HEK293 (cell line): ENCODE measurements at regions not wholly inside any gene's neighbourhood (a gene's known extent, or its start where the extent isn't known, plus 50 kb on each side); places are given as distances from the start of the nearest gene placed in this dataset.

ENCODE experiments used
- CTCF ChIA-PET: fragments of 350-600 bp; formaldehyde crosslinking; extraction: SDS; loops from one replicate; lab custom pipeline; 2021; ENCODE audit warnings: antibody characterized with exemption; lab: Yijun Ruan, JAX
- POLR2A ChIA-PET: fragments of 300-600 bp; formaldehyde crosslinking; extraction: SDS; loops from one replicate; lab custom pipeline; 2020; ENCODE audit warnings: antibody characterized with exemption, inconsistent platforms; lab: Yijun Ruan, JAX
- H3K27ac ChIP-seq: fragments of 200-500 bp; sonication (Bioruptor generic); 2 replicates; pipeline ENCODE4 v1.5.1; 2014; ENCODE audit warnings: low read depth, low read length, control low read depth, inconsistent platforms; ENCODE audit errors: extremely low read depth
- H3K36me3 ChIP-seq, 2 experiments: fragments of 200-500 bp in 1 of 2; sonication (Bioruptor generic) in 1 of 2; 1 replicate in 1 of 2; 2 replicates in 1 of 2; pipeline ENCODE4 v1.5.1; 2014 to 2017; ENCODE audit warnings: inconsistent platforms in 2 of 2, low read length in 2 of 2; ENCODE audit not compliant: control insufficient read depth in 2 of 2, insufficient read depth in 1 of 2
- H3K4me1 ChIP-seq: fragments of 200-500 bp; sonication (Bioruptor generic); 2 replicates; pipeline ENCODE4 v1.5.1; 2014; ENCODE audit warnings: mild to moderate bottlenecking, low read length, inconsistent platforms; ENCODE audit not compliant: control insufficient read depth, insufficient read depth
- H3K4me3 ChIP-seq: 2 replicates; pipeline ENCODE4 v1.5.1; 2011; ENCODE audit warnings: low read depth, mild to moderate bottlenecking, control low read depth, low read length, moderate library complexity
- H3K9me3 ChIP-seq: fragments of 200-500 bp; sonication (Bioruptor generic); 2 replicates; pipeline ENCODE4 v1.5.1; 2014; ENCODE audit warnings: low read depth, low read length, inconsistent platforms; ENCODE audit not compliant: control insufficient read depth, insufficient read depth
- BCL11B ChIP-seq: fragments of 450-650 bp; formaldehyde crosslinking; IDR thresholded peaks from 2 replicates; pipeline ENCODE4 v1.5.1; 2016; ENCODE audit warnings: low read depth, missing biosample characterization, missing genetic modification characterization
- SETDB1 ChIP-seq: IDR thresholded peaks from one replicate; pipeline ENCODE4 v1.6.1; 2017; ENCODE audit warnings: mild to moderate bottlenecking, low read length, moderate library complexity, mixed read lengths; ENCODE audit not compliant: insufficient read length
- ZFP37 ChIP-seq: fragments of 450-650 bp; formaldehyde crosslinking; IDR thresholded peaks from 2 replicates; pipeline ENCODE4 v1.5.1; 2016; ENCODE audit warnings: missing biosample characterization, missing genetic modification characterization
- ZNF155 ChIP-seq: fragments of 450-650 bp; formaldehyde crosslinking; IDR thresholded peaks from 2 replicates; pipeline ENCODE4 v1.5.1; 2016; ENCODE audit warnings: missing biosample characterization, missing genetic modification characterization
- ZNF221 ChIP-seq: fragments of 450-650 bp; formaldehyde crosslinking; IDR thresholded peaks from 2 replicates; pipeline ENCODE4 v1.5.1; 2017; ENCODE audit warnings: missing biosample characterization, missing genetic modification characterization, borderline replicate concordance
- ZNF248 ChIP-seq: fragments of 450-650 bp; formaldehyde crosslinking; IDR thresholded peaks from 2 replicates; pipeline ENCODE4 v1.5.1; 2017; ENCODE audit warnings: missing biosample characterization, missing genetic modification characterization
- ZNF324 ChIP-seq: fragments of 450-650 bp; formaldehyde crosslinking; IDR thresholded peaks from 2 replicates; pipeline ENCODE4 v1.5.1; 2016; ENCODE audit warnings: missing biosample characterization, missing genetic modification characterization
- ZNF341 ChIP-seq: fragments of 450-650 bp; formaldehyde crosslinking; IDR thresholded peaks from 2 replicates; pipeline ENCODE4; 2016; ENCODE audit warnings: low read depth, missing biosample characterization, missing genetic modification characterization
- ZNF423 ChIP-seq: fragments of 450-650 bp; formaldehyde crosslinking; IDR thresholded peaks from 2 replicates; pipeline ENCODE4 v1.5.1; 2016; ENCODE audit warnings: missing biosample characterization, missing genetic modification characterization
- ZNF510 ChIP-seq: fragments of 450-650 bp; formaldehyde crosslinking; IDR thresholded peaks from 2 replicates; pipeline ENCODE4 v1.5.1; 2018; ENCODE audit warnings: mild to moderate bottlenecking, missing genetic modification characterization, missing biosample characterization; ENCODE audit not compliant: insufficient replicate concordance
- ZNF777 ChIP-seq: fragments of 450-650 bp; formaldehyde crosslinking; IDR thresholded peaks from 2 replicates; pipeline ENCODE4 v1.5.1; 2017; ENCODE audit warnings: missing biosample characterization, missing genetic modification characterization, borderline replicate concordance
- ZNF792 ChIP-seq: fragments of 450-650 bp; formaldehyde crosslinking; IDR thresholded peaks from 2 replicates; pipeline ENCODE4 v1.5.1; 2016; ENCODE audit warnings: missing biosample characterization, missing genetic modification characterization
- ZXDB ChIP-seq: fragments of 450-650 bp; formaldehyde crosslinking; IDR thresholded peaks from 2 replicates; pipeline ENCODE4 v1.5.1; 2016; ENCODE audit warnings: missing biosample characterization, missing genetic modification characterization
- TF ChIP-seq, protein P1 (sequence below): fragments of 450-650 bp; formaldehyde crosslinking; IDR thresholded peaks from 2 replicates; pipeline ENCODE4 v1.5.1; 2016; ENCODE audit warnings: missing biosample characterization, missing genetic modification characterization
- TF ChIP-seq, protein P2 (sequence below): fragments of 450-650 bp; formaldehyde crosslinking; IDR thresholded peaks from 2 replicates; pipeline ENCODE4 v1.5.1; 2016; ENCODE audit warnings: missing biosample characterization, missing genetic modification characterization
- TF ChIP-seq, protein P3 (sequence below): fragments of 450-650 bp; formaldehyde crosslinking; IDR thresholded peaks from 2 replicates; pipeline ENCODE4 v1.5.1; 2016; ENCODE audit warnings: missing biosample characterization, missing genetic modification characterization, low read depth
- TF ChIP-seq, protein P4 (sequence below): fragments of 450-650 bp; formaldehyde crosslinking; IDR thresholded peaks from 2 replicates; pipeline ENCODE4 v1.5.1; 2016; ENCODE audit warnings: missing biosample characterization, missing genetic modification characterization
- TF ChIP-seq, protein P5 (sequence below): fragments of 450-650 bp; formaldehyde crosslinking; IDR thresholded peaks from 2 replicates; pipeline ENCODE4 v1.5.1; 2016; ENCODE audit warnings: missing biosample characterization, missing genetic modification characterization, borderline replicate concordance
- TF ChIP-seq, protein P6 (sequence below): fragments of 450-650 bp; formaldehyde crosslinking; IDR thresholded peaks from 2 replicates; pipeline ENCODE4 v1.5.1; 2016; ENCODE audit warnings: missing biosample characterization, missing genetic modification characterization

DNA sequence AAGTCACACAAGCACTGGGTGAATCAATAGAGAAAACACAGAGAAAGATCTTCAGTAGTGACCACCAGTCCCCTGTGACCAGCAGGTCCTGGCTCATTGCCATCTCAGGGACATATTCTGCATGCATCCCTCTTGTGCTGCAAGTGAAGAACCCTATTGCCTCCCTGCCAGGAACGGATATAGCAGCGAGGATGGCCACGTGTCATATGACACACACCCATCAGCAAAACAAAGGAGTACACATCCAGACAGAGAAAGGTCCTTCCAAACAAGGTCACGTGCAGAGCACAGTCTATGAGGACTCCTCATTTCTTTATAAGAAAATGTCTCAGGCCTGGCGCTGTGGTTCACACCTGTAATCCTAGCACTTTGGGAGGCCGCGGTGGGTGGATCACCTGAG lies 638.4 kb downstream of the FLRT2 start:
- TF ChIP-seq, protein P1, sequence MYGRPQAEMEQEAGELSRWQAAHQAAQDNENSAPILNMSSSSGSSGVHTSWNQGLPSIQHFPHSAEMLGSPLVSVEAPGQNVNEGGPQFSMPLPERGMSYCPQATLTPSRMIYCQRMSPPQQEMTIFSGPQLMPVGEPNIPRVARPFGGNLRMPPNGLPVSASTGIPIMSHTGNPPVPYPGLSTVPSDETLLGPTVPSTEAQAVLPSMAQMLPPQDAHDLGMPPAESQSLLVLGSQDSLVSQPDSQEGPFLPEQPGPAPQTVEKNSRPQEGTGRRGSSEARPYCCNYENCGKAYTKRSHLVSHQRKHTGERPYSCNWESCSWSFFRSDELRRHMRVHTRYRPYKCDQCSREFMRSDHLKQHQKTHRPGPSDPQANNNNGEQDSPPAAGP (tag by site-specific recombination) = no peak
- TF ChIP-seq ZNF248 (tag by site-specific recombination) (no peak), ZFP37 (no peak), BCL11B (tag by site-specific recombination) (no peak), ZNF341 (tag by site-specific recombination) (no peak), ZXDB (tag by site-specific recombination) (no peak), ZNF777 (no peak), ZNF221 (tag by site-specific recombination) (no peak), ZNF792 (tag by site-specific recombination) (no peak), SETDB1 (no peak), ZNF423 (tag by site-specific recombination) (no peak), ZNF155 (tag by site-specific recombination) (no peak), ZNF510 (no peak), ZNF324 (no peak)
- TF ChIP-seq, protein P2, sequence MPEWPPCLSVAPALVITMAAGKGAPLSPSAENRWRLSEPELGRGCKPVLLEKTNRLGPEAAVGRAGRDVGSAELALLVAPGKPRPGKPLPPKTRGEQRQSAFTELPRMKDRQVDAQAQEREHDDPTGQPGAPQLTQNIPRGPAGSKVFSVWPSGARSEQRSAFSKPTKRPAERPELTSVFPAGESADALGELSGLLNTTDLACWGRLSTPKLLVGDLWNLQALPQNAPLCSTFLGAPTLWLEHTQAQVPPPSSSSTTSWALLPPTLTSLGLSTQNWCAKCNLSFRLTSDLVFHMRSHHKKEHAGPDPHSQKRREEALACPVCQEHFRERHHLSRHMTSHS = no peak
- TF ChIP-seq, protein P3, sequence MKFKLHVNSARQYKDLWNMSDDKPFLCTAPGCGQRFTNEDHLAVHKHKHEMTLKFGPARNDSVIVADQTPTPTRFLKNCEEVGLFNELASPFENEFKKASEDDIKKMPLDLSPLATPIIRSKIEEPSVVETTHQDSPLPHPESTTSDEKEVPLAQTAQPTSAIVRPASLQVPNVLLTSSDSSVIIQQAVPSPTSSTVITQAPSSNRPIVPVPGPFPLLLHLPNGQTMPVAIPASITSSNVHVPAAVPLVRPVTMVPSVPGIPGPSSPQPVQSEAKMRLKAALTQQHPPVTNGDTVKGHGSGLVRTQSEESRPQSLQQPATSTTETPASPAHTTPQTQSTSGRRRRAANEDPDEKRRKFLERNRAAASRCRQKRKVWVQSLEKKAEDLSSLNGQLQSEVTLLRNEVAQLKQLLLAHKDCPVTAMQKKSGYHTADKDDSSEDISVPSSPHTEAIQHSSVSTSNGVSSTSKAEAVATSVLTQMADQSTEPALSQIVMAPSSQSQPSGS (tag by site-specific recombination) = no peak
- TF ChIP-seq, protein P4, sequence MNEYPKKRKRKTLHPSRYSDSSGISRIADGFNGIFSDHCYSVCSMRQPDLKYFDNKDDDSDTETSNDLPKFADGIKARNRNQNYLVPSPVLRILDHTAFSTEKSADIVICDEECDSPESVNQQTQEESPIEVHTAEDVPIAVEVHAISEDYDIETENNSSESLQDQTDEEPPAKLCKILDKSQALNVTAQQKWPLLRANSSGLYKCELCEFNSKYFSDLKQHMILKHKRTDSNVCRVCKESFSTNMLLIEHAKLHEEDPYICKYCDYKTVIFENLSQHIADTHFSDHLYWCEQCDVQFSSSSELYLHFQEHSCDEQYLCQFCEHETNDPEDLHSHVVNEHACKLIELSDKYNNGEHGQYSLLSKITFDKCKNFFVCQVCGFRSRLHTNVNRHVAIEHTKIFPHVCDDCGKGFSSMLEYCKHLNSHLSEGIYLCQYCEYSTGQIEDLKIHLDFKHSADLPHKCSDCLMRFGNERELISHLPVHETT (tag by site-specific recombination) = no peak
- TF ChIP-seq, protein P5, sequence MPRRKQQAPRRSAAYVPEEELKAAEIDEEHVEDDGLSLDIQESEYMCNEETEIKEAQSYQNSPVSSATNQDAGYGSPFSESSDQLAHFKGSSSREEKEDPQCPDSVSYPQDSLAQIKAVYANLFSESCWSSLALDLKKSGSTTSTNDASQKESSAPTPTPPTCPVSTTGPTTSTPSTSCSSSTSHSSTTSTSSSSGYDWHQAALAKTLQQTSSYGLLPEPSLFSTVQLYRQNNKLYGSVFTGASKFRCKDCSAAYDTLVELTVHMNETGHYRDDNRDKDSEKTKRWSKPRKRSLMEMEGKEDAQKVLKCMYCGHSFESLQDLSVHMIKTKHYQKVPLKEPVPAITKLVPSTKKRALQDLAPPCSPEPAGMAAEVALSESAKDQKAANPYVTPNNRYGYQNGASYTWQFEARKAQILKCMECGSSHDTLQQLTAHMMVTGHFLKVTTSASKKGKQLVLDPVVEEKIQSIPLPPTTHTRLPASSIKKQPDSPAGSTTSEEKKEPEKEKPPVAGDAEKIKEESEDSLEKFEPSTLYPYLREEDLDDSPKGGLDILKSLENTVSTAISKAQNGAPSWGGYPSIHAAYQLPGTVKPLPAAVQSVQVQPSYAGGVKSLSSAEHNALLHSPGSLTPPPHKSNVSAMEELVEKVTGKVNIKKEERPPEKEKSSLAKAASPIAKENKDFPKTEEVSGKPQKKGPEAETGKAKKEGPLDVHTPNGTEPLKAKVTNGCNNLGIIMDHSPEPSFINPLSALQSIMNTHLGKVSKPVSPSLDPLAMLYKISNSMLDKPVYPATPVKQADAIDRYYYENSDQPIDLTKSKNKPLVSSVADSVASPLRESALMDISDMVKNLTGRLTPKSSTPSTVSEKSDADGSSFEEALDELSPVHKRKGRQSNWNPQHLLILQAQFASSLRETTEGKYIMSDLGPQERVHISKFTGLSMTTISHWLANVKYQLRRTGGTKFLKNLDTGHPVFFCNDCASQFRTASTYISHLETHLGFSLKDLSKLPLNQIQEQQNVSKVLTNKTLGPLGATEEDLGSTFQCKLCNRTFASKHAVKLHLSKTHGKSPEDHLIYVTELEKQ (tag by site-specific recombination) = no peak
- TF ChIP-seq, protein P6, sequence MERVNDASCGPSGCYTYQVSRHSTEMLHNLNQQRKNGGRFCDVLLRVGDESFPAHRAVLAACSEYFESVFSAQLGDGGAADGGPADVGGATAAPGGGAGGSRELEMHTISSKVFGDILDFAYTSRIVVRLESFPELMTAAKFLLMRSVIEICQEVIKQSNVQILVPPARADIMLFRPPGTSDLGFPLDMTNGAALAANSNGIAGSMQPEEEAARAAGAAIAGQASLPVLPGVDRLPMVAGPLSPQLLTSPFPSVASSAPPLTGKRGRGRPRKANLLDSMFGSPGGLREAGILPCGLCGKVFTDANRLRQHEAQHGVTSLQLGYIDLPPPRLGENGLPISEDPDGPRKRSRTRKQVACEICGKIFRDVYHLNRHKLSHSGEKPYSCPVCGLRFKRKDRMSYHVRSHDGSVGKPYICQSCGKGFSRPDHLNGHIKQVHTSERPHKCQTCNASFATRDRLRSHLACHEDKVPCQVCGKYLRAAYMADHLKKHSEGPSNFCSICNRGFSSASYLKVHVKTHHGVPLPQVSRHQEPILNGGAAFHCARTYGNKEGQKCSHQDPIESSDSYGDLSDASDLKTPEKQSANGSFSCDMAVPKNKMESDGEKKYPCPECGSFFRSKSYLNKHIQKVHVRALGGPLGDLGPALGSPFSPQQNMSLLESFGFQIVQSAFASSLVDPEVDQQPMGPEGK (tag by site-specific recombination) = no peak
- H3K4me1 ChIP-seq = no peaks in the 10 kb centered on the region
- CTCF ChIA-PET = no interaction called here
- no peak overlapping the region for H3K4me3 ChIP-seq
- POLR2A ChIA-PET = no interaction called here
- H3K36me3 ChIP-seq = no peaks in the 10 kb centered on the region
- no peak overlapping the region for H3K27ac ChIP-seq
- H3K9me3 ChIP-seq = no peaks in the 10 kb centered on the region
